Erythroblast (primary cell): ENCODE measurements at regions not wholly inside any gene's neighbourhood (a gene's known extent, or its start where the extent isn't known, plus 50 kb on each side); places are given as distances from the start of the nearest gene placed in this dataset.

Experiments used
- GATA1 ChIP-seq: IDR thresholded peaks from 2 replicates; pipeline ENCODE4 v1.6.1; 2011; ENCODE audit warnings: low read depth, mild to moderate bottlenecking, control low read depth, low read length, moderate library complexity
- POLR2A ChIP-seq: IDR thresholded peaks from 2 replicates; pipeline ENCODE4 v1.6.1; 2011; ENCODE audit warnings: mild to moderate bottlenecking, low read length

GRCh38 chr3:166360720-166361119 is 523.5 kb upstream of the BCHE start:
- TF ChIP-seq POLR2A (no peak), GATA1 (no peak)
